Jurkat, Clone E6-1 (cell line): ENCODE measurements at regions not wholly inside any gene's neighbourhood (a gene's known extent, or its start where the extent isn't known, plus 50 kb on each side); places are given as distances from the start of the nearest gene placed in this dataset.

Source experiments
- DNase-seq: peaks from one replicate; pipeline ENCODE4 v3.0.0-alpha.2; 2011; ENCODE audit warnings: low read depth, low spot score
- H3K4me3 ChIP-seq: 2 replicates; pipeline ENCODE4 v1.5.1; 2011; ENCODE audit warnings: mild to moderate bottlenecking, low read length, control low read depth, moderate library complexity

- no peak overlapping the region for H3K4me3 ChIP-seq
- DNase-seq = no peak
These were observed 230.0 kb upstream of the EPHA4 start for GRCh38 chr2:221802089-221802488.

GRCh38 chr2:221792971-221793521, 220.9 kb upstream of the EPHA4 start:
- DNase-seq = no peak
- no peak overlapping the region for H3K4me3 ChIP-seq

- no peak for DNase-seq
- H3K4me3 ChIP-seq = no peak overlapping the region
These were observed 219.7 kb upstream of the EPHA4 start for GRCh38 chr2:221791844-221792243.

- H3K4me3 ChIP-seq = no peak overlapping the region
- no peak for DNase-seq
These were observed 215.5 kb upstream of the EPHA4 start for GRCh38 chr2:221787561-221787960.

DNA sequence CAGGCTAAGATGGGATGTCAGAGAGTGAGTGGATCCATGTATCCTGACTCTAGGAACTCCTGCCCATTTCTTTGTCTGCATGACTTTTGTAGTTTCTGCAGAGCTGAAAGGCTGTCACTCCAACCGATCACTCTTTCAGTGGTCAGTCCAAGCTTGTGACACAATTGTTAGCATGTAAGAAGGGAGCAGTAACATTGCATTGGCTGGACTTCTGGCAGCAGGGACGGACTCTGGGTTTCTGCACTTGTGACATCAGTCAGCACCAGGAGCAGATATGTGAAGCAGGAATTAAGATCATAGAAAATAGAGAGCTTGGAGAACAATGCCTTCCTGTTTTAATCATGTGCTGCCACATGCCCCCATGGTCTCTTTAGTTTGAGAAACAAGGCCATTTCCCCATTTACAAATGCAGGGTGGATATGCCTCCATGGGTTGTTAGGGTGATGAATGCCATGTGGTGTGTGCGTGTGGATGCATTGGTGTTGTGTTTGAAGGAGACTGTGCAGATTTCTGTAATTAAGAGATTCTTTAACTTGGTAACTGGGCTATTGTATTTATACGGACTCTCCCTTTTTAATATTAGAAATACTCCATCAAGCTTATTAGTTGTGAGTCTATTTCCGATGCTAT, 214.3 kb upstream of the EPHA4 start:
- H3K4me3 ChIP-seq = no peak overlapping the region
- DNase-seq = no peak

GRCh38 chr2:221780281-221780688, 208.2 kb upstream of the EPHA4 start:
- no peak for DNase-seq
- no peak overlapping the region for H3K4me3 ChIP-seq

- DNase-seq = no peak
- no peak overlapping the region for H3K4me3 ChIP-seq
These were observed 207.5 kb upstream of the EPHA4 start for GRCh38 chr2:221779614-221780067.

DNA sequence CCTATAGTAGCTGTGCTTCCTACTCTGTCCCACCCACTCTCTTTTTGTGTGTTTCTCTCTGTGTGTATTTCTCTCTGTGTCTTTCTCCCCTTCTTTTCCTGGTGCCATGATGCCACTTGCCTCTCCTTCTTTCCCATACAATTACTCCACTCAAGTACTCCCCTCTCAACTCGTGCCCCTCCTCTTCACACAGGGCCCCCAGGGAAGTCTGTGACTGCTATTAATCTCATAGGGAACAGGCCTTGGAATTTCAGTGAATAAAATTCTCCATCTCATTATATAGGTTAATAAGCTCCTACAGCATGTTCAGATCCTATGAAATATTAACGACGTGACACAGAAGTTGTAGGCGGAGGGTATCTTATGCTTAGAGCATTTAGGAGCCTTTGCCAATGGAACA, 205.9 kb upstream of the EPHA4 start:
- no peak for DNase-seq
- no peak overlapping the region for H3K4me3 ChIP-seq

GRCh38 chr2:221777119-221777518, 205.0 kb upstream of the EPHA4 start:
- H3K4me3 ChIP-seq = no peak overlapping the region
- DNase-seq = no peak

DNA sequence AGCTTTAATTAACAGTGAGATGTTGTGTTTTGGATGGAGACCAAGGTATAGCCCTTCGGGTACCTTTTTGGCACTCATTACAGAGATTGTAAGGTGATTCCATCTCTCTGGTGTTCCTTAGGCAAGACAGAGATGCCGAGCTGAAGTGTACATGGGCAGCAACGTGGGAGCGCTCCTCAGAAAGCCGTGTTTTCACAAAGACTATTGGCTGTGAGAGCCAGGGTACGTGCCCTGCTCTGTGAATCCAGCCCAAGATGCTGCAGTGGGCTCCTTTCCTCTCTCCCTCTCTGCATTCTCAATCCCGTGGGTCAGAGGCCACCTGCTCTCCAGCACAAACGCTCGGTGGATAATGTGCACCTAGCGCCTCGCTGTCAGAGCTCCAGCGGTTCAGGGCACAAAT, 203.0 kb upstream of the EPHA4 start:
- no peak for DNase-seq
- no peak overlapping the region for H3K4me3 ChIP-seq

DNA sequence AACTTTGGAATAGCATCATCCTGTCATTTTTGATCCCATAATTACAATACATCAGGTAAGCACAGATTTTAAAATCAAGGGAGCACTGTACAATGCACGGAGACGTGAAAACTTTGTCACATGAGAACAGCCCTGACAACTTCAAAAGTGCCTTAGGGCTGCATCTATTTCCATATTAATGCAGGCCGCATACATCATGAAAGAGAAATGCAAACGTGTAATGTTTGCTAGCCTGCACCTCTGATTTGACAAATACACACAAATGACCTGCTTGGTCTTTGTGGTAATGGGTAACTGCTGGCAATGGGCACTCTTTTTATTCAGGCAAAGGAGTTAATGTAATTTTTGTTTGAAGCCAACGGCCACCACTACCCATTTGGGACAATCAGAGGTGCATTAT, 202.0 kb upstream of the EPHA4 start:
- no peak for DNase-seq
- H3K4me3 ChIP-seq = no peak overlapping the region

- no peak for DNase-seq
These were observed 199.2 kb upstream of the EPHA4 start for GRCh38 chr2:221771297-221771696.

DNA sequence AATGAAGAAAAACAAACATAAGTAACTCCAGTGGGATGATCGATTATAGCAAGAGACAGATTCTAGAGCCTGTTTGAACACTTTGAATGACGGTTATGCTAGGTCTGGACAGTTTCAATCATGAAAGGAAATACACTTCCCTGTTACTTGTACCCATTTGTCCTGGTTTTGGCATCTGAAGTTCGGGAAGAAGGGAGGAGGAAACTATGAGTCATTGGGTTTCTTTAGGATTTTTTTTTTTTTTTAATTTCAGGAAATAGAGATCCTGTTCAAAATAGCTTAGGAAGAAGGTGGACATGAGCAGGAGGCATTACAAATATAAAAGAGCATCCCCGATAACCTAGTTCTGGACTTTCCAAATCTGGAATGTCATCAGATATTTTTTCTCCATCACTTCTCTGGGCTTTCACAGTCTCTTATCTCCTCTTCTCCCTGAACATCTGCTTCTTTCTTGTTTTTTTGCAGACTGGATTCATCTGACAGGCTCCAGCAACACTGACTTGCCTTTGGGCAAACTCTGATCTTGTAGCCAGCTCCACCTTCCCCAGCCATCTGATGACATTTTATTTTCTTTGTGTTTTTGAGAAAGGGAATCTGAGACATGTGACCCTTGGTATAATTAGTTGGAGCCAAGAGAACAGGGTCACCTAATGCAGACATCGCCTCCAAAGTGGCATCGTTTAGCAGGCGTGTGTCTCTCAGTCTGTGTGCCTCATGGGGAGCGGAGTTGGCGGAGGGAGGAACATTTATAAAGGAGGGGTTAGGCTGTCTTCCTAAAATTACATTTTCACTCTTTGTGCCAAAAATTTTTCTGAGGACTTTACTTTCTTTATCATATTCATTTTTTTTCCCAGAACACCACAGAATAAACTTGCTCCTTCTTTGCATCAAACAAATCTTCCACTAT, 195.3 kb upstream of the EPHA4 start:
- no peak for DNase-seq
- H3K4me3 ChIP-seq = no peak overlapping the region

More at GRCh38 chr2:221771297-221771696, 199.2 kb upstream of the EPHA4 start:
- no peak overlapping the region for H3K4me3 ChIP-seq

DNA sequence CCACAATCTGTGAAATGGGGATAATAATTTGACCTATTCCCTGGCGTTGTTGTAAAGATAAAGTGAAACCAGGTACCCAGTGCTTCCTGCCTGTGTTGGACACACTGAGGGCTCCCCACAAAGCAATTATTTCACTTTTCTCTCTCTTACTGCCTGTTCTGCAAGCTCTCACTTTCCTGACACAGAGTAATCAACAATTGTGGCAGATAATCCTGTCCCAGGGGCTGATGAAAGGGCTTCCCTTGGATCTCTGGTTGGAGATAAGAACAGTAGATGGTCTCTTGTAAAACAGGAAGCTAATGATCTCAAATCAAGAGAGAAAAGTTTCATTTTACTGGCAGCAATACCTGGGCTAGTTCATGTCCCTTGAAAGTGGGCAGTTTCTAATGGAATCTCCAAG, 190.4 kb upstream of the EPHA4 start:
- no peak for DNase-seq
- H3K4me3 ChIP-seq = no peak overlapping the region

DNA sequence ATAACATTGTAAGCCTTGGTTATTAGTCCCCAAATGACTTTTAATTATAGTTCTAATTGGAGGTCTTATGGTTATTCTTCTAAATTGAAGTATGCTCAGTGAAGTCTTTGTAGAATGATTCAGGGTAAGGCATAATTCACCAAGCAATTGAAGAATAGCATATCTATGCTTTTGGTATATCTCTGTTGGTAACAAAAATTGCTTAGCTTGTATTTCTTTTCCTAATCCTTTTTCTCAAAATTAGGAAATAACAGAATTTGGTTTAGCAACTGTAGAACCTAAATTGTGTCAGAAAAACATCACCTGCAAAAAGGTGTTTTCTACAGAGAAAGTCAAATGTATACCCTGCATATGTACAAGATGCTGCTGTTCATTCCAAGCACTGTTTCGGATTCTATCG, 189.2 kb upstream of the EPHA4 start:
- DNase-seq = no peak
- H3K4me3 ChIP-seq = no peak overlapping the region

- no peak for DNase-seq
- H3K4me3 ChIP-seq = no peak overlapping the region
These were observed 186.0 kb upstream of the EPHA4 start for GRCh38 chr2:221758076-221758475.

DNA sequence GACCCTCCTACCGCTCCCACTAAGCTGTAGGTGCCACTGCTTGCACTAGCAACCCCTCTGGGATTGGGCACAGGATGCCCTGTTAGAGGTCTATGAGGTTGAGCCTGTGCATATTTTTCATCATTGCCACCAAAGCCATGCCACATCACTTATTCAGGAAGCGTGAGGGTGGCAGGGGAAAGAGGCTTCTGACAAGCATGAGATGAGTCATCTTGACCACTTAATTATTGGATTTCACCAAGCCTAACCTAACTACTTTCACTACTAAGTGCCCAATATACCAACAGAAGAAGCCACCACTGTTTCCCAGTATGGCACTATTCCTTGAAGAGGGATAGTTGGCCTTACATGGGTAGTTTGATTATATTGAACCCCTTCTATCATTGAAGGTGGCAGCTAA, 181.3 kb upstream of the EPHA4 start:
- no peak overlapping the region for H3K4me3 ChIP-seq
- no peak for DNase-seq

- H3K4me3 ChIP-seq = no peak overlapping the region
- DNase-seq = no peak
These were observed 180.7 kb upstream of the EPHA4 start for GRCh38 chr2:221752781-221753180.

- no peak for DNase-seq
- H3K4me3 ChIP-seq = no peak overlapping the region
These were observed 178.2 kb upstream of the EPHA4 start for GRCh38 chr2:221750316-221750715.

DNA sequence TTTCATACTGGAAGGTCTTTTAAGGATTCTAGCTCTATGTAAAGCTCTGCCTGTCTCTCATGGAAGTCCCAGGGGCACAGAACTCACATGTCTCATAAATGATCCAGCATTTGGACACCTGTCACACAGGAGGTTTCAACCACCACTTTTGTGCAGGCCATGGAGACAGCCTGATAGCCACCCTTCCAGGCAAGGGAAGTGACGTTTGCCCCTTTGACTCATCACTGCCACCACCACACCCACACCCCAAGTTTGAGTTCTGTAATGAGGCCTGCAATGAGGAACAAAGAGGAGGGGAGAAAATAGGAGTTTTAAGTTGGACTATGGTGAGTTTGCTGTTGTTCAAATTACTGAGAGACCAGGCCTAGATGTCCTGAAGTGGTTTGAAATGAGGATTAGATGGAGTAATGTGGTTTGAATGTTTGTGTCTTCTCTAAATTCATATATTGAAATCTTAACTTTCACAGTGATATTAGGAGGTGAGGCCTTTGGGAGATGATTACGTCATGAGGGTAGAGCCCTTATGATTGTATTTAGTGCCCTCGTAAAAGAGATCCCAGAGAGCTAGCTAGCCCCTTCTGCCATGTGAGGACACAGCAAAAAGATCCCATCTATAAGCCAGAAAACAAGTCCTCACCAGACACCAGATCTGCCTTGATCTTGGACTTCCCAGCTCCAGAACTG, 175.3 kb upstream of the EPHA4 start:
- DNase-seq = no peak
- no peak overlapping the region for H3K4me3 ChIP-seq
